ENCODE measurements at regions not wholly inside any gene's neighbourhood (a gene's known extent, or its start where the extent isn't known, plus 50 kb on each side); places are given as distances from the start of the nearest gene placed in this dataset.

DNA sequence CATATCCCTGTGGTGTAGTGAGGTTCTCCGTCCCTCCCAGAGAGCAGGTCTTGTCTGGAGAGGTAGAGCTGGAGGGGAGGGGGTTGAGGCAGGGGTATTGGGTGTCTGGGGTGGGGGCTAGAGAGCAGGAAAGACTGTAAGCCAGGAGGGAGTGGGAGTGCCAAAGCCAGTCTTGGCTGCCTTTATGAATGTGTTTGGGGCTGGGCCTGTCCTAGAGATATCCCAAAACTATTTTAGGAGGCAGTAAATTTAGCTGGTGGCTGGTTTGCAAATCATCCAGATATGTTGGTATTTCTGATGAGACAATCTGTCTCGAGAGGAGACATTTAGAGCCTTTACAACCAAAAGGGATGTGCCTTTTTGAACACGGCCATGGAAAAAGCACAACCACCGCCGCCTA lies 166.6 kb downstream of the TLE3 start:
- DNase-seq: no peak

DNA sequence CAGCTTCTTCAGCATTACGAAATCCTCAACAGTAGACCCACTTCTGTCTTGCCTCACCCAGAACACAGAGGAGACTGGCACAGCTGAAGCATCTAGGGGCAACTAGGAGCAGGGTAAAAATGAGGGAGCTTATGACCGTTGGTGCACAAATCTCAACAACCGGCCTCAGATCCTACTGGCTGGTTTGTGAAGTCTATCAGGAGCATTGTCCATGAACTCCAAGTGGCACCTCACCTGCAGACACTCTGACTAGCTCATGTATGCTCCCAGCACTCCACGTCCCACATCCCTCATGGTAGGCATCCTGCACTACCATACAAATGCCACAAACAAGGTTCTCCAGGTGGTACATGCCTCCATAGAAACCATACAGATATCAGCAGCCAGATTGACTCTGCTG lies 163.1 kb downstream of the TLE3 start:
- DNase-seq: no peak

DNA sequence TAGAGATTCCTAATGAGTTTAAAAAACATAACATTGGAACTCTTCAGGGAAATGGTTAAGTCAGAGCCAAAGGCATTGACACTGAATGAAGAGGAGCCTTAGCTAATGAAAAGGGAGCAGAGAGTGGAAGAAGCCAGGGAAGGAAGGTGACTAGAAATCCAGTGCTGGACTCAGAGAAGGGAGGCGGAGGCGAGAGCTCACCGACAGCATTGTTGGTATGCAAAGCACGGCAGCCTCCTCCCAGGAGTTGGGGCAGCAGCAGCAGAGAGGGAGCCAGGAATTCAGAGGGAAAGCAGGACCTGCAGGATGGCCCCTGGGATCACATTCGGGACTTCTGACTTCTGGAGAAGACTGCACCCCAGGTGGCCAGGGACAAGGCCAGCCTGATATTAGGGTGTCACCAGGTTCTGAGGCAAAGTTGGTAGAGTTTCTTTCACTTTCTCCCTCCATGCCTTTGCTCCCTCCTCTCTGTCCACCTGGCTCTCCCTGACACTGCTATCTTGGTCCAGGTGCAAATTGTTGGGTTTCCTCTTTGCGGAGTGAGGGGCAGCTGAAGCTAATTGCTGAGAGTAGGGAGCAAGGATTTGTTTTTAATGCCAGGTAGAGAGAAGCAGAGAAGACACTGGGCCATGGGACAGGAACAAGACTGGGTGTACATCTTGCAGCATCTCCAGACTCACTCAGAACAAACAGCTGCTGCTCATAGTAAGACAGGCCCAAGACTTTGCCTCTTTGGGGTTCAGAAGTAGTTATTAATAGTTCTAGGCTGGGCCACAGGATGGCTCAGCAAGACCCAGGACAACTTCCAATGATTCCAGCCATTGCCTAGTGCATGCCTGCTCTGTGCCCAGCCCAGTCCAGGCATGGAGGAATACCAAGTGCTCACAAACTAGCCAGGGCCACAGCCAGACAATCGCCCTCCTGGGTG lies 157.9 kb downstream of the TLE3 start:
- DNase-seq: no peak

DNA sequence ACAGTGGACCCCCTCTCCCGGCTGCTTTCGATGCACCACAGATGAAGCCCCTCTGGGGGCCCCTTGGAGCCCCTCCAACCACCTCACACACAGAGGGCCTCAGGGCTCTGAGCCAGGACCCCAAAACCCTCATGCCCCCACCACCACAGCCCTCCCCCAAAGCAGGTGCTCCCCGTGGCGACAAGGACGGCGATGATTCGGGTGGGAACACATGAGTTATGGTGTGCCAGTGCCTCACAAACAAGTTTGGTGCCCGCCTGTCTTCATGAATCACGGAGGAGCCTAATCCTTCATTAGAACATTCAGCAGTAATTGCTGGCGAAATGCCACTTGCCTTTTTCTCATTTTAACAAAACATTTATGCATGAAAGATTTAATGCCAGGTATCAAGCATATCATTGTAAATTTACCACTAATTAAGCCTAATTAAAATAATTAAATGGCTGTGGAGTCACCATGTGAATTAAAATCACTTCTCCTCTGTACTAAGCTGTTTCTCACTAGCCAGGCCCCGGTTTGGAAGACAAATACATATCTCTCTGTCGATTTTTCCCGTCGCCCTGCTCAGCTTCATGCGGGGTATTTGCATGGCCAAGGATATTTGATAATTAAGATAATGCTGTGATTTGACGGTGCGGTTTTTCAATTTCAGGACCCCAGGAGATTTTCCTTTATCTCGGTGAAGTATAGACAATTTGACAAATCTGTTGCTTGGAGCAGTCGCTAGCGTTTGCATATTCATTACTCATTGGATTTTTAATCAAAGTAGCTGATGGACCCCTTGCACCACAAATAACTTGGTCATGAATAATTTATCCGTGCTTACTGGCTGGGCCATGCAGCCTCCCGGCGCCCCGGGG lies 157.0 kb downstream of the TLE3 start:
- DNase-seq: no peak

DNA sequence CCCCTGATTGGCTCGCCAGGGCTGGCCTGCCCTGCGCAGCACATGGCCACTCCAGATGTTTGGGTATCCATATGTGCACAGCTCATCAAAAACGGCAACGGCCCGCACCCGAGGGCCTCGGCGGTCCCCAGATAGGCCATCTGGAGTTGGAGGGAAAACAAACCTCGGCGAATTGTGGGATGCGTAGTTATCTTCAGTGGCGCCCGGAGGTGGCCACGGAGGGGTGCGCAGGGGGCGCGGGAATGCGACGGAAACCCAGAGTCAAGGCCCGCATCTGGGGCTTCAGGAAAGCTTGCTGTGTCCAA lies 156.5 kb downstream of the TLE3 start:
- no peak for DNase-seq

DNA sequence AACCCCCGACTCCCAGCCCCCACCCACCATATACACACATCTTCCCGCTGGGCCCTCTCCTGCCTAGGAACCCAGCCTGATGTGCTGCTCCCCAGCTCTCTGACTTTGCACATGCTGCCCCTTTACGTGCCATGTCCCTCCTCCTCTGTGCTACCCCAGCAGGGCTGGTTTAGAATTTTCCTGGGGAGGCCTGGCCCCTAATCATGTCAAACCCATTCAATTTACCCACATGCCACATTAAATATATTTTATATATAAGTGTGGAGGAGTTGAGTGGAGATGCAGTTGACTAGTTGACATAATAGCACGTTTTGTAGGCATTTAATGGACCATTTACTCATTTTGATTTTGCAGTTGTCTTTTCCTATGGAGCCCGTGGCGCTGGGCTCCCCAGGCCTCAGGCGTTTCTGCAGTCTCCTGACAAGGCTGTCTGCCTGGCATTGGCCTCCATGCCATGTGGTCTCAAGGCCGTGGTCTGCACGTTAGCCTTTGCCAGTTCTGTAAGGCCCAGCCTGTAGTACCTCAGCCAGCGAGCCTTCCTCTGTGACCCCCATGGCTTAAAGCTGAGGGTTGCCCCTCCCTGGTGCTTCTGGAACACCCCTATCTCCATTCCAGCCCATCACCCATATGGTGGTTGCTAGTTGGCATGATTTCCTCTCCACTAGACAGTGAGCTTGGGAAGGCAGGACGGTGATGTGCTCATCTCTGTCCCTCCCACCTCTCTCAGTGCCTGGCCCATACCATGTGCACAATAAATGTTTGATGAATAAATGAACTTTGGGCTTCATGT lies 155.8 kb downstream of the TLE3 start:
- no peak for DNase-seq

DNA sequence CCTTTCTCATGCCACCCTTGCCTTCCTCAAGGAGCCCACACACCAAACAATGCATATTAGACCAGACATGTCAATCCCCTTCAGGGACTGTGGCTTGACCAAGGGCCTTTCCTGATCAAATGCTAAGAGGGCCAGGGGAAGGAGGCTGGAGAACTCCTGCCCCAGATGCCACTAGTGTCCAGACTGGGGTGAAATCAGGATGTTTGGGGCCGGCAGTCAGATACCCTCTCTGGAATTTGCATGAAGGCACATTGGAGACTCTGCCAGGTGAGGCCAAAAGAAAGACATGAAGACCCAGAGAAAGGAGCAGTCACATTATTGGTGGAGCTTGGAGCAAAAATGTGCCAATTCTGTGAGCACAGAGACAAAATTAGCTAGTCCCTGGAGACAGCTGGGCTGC lies 154.1 kb downstream of the TLE3 start:
- DNase-seq: no peak

DNA sequence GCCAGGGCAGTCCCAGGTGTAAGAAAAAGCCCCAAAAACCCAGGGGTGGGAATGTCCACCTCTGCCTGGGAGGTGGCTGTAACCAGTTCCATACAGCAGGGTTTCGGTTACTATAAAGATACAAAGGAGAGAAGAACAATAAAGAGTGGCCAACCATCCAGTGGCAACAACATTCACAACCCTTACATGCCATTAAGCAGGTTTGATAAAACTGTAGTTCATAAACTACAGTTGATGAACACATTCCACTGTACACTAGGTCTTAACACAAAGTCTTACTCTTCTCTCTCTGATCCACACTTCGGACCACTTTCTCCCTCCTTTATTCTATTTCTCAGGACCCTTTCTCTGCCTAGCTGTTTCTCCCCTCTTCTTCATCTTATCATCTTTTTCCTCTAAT lies 152.0 kb downstream of the TLE3 start:
- DNase-seq: no peak

DNA sequence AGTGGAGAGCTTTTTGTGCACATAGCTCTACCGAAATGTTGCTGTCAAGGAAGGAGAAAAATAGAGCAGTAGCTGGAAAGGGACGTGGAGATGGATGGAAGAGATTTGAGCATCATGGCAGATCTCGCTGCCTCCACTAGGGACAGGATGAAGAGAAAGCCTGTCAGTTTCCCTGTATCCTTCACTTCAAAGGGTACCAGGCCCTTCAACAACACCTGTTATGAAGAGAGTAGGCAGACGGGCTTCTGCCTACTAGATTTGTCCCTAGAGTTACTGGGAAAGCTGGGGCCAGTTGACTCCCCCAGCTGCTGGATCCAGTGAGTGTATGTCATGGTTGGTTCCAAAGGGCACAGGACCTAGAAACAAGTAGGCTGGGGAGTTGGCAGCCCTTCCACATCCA lies 150.8 kb downstream of the TLE3 start:
- no peak for DNase-seq

DNA sequence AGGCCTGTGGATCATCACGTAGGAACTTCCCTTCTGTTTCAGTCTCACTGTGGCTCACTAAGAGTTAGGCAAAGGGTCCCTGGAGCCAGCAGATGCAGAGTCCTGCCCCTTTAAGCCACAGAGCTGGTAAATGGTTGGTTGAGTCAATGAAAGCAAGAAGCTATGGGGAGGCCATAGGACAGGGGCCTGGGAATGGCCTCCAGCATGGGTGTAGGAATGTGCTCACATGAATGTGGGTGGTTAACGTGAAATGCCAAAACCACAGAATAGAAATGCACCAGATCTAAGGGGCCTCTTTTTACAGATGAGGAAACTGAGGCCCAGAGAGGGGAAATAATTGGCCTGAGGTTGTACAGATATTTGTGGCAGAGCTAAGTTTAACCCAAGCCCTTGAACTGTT lies 150.3 kb downstream of the TLE3 start:
- no peak for DNase-seq

DNA sequence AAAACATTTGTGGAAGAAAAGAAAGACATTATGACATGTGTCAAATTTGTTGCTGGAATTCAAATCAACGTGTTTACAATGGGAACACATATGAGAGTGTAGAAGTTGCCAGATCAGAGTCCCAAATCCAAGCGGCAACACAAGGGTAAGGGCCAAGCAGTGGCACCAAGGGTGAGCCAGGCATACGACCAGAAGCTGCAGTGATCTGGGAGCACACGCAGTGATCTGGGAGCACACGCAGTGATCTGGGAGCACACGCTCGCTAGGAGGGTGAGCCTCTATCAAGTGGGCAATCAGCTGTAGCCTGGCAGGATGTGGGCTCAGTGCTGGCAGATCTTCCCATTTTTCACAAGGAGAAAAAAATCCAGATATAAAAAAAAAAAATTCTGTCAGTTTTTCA lies 148.2 kb downstream of the TLE3 start:
- no peak for DNase-seq

DNA sequence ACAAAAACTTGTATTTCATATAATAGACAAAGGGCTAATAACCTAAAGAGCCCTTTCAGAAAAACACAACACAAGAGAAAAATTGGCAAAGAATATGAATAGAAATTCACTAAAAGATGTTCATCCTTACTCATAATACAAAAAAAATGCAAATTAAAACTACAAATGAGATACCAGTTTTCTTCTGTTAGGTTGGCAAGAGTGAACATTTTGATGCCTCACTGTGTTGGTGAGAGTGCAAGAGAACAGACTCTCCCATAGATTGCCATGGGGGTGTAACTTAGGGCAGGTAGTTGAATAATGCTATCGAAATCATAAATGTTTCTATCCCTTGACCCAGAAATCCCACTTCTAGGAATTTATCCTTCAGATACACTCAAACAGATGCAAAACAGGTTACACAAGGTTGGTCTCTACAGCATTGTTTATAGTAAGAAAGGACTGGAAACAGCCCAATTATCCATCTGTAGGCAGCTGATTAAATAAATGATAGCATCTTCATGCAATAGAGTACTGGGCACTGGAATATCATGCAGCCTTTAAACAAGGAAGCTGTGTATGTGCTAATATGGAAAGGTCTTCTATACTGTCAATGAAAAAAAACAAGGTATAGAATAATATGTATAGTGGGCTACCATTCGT lies 146.3 kb downstream of the TLE3 start:
- DNase-seq: peak; percentile 6

DNA sequence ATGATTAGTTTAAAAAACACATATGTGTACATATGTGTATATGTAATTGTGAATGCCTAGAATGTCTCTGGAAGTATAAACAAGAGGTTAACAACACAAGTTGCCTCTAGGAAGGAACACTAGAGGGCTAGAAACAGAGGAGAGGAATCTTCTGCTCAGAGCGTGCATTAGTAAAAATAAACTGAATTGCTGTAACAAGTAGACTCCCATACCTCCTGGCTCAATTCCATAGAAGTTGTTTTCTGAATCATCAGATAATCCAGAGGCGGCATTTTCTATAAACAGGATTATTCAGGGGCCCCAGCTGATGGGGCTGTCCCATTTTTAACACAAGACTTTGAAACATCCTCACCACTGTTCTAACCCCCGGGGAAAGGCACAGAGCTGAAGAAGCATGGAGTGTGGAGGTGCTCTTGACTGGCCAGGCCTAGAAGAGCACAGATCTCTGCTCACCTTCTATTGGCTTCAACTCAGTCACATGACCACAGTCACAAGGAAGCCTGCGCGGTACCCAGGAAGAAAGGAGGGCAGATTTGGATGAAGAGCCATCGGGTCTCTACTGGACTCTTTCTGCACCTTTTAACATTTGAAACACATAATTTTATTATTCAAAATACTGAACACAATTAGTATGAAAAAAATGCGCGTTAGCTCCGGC lies 145.7 kb downstream of the TLE3 start:
- DNase-seq: no peak

DNA sequence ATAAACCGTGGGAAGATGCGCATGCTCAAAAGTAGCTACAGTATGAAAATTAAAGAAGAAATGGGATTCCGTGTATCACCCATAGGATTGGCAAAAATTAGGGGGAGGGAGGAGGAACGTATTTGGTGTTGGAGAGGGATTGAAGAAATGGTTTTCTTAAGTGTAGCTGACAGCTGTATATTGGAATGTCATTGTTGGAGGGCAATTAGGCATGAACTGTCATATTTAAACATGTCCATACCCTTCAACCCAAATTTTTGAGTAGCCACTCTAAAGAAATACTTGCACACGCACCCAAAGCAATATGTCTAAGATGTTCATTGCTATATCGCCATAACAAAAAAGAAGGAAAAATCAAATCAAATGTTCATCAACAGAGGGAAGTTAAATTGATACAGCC lies 144.7 kb downstream of the TLE3 start:
- no peak for DNase-seq

DNA sequence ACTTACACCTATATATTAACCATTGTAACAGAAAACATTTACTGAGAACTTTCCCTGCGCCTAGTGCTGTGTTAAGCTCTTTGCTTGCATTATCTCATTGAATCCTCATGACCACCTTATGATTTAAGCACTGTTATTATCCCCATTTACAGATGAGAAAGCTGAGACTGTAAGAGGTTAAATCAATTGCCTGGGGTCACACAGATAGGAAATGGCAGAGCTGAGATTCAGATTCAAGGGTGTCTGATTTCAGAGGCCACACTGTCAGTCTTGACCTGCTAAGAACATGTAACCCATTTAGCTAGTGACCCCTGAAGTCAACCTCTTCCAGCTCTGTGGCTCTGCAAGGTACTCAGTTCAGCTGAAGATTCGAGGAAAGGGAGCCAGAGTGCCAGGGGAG lies 143.9 kb downstream of the TLE3 start:
- DNase-seq: no peak

DNA sequence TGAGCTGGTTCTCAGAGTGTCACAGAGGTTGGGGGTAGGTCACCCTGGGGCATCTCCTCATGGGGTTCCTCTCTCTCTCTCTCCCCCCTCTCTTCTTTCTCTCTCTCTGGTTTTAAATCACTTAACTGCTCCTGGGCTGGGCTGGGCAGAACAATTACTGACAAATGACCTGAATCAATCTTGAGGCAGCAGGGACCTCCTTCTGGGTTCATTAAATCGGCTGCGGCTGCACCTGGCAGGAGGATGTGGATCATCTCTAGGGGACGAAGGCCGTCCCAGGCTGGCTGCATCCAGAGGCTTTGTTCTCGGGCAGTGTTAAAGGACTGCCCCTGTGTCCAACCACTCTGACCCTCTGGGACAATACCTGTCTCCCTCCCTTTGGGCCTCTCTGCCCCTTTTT lies 143.1 kb downstream of the TLE3 start:
- no peak for DNase-seq

DNA sequence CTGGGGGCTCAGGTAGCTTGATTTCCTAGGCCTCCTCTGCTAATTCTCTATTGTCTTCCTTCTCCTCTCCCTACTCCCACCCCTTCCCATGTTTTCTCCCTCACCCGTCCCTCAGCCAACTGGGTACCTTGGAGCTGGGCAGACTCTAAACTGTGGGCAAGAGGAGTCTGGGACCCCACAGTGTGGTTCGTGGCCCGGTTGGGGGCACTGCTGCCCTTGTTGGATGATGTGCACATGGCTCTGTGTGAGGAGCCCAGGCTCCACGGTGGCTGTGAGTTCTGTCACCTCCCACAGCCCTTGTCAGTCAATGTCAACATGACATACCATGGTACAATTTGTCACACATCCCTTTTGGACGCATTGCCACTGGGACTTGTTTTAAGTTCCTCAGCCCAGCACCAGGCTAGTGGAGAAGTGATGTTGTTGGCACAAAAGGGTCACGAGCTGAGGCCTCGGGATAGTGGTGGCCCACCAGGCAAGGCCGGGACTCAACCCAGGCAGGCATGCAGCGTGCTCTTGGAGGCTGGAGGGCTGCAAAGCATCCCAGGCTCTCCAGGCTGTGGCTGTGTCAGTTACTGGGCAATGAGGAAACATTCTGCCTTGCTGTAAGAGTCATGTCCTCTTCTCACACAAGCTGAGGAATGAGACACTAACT lies 142.3 kb downstream of the TLE3 start:
- DNase-seq: no peak

DNA sequence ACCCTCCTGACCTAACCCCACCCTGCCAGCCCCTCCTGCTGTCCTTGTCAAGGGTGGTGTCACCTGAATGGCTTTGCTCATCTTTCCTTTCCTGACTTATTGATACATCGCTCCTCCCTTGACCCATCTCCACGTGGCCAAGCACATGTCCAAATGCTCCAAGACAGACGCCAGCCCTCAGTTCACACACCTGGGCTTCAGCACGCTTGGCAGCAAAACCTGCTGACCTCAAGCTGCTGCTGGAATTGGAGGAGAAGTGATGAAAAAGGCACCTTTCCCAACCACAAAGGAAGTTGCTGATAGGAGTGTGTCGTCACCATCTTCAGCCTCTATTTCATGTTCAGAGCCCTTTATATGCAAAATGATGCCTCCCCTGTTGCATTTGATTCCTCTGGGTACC lies 141.3 kb downstream of the TLE3 start:
- DNase-seq: no peak

DNA sequence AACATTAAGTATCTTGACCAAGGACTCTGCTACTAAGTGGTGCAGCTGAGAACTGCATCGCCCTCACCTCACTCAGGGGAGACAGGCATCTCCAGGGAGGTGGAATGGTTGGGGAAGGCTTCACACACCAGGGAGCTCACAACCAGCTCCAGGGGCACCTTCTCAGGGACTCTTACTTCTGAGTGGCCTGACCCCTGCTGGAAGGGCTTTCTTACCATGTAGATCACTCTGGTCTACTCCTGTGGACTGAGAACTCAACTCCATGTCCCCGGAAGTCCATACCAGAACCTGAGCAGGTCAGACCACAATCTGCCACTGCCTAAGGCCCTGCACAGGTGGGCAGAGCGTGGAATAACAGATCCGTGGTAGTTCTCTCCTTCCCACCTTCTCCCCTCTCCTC lies 140.5 kb downstream of the TLE3 start:
- DNase-seq: no peak

DNA sequence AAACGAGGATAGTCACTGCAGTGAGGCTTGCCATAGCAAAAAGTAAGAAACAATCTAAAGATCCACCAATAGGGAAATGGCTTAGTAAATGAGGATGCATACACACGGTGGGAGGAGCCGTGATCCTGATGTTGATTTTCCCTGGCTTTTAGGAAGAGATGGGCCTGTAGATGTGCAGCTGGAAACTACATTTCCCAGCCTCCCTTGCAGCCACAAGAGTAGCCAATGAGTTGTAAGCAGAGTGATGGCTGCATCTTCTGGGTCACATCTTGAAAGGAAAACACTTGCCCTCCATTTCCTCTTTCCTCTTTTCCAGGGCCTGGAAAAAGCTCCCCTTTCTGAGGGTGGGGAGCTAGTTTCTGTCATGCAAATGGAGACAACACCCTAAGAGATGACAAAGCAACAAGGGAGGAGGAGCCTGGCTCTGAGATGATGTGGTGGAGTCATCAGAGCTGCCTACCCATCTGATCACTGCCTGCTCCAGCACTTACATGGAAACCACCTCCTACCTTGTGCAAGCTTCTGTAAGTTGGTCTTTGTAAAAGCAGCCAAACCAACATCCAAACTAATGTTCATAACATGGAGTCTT lies 139.1 kb downstream of the TLE3 start:
- DNase-seq: no peak

DNA sequence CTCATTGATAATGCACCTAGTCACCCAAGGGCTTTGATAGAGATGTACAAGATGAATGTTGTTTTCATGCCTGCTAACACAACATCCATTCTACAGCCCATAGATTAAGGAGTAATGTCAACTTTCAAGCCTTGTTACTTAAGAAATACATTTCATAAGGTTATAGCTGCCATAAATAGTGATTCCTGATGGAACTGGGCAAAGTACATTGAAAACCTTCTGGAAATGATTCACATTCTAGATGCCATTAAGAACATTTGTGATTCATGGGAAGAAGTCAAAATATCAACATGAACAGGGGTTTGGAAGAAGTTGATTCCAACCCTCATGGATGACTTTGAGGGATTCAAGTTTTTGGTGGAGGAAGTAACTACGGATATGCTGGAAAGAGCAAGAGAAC lies 135.2 kb downstream of the TLE3 start:
- DNase-seq: no peak

DNA sequence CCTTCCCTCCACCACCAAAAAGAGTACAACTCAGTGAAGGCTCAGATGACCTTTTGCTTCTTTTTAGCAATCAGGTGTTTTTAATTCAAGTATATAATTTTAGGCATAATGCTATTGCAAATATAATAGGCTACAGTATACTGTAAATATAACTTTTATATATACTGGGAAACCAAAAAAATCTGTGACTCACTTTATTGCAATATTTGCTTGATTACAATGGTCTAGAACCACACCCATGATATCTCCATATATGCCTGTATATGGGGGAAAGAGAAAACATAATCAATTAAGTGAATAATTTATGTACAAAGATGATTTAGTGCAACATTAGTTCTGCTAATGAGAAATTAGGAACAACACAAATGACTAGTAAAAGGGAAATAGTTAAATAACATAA lies 134.3 kb downstream of the TLE3 start:
- DNase-seq: no peak

Data from SHP77 treated with DMSO at 0.1 percent for 48 hours (cell line).